Tibial artery (tissue), 4 donors: ENCODE measurements at regions not wholly inside any gene's neighbourhood (a gene's known extent, or its start where the extent isn't known, plus 50 kb on each side); places are given as distances from the start of the nearest gene placed in this dataset.

ENCODE experiments used
- DNase-seq, 2 donors: peaks; one replicate each; pipeline ENCODE4 v3.0.0-alpha.2; 2019
- H3K27ac ChIP-seq, 2 donors: fragments of 200-600 bp; sonication (generic) in 1 of 2; 1 replicate in 1 of 2; 2 replicates in 1 of 2; pipeline ENCODE4 v1.5.1; 2018 to 2019; ENCODE audit warnings: mild to moderate bottlenecking in 1 of 2
- H3K27me3 ChIP-seq, 2 donors: fragments of 200-600 bp; sonication (generic) in 1 of 2; one replicate each; pipeline versions ENCODE4 v1.5.1 to v1.6.0; 2016 to 2019
- H3K36me3 ChIP-seq, 3 donors: fragments of 200-600 bp; sonication (generic) in 2 of 3; one replicate each; pipeline ENCODE4 v1.5.1; 2016 to 2019; ENCODE audit warnings: mild to moderate bottlenecking in 2 of 3
- H3K4me1 ChIP-seq, 4 donors: fragments of 200-600 bp; sonication (generic) in 2 of 4; 1 replicate in 3 of 4; 2 replicates in 1 of 4; pipeline ENCODE4 v1.5.1; 2016 to 2019
- H3K4me3 ChIP-seq, 2 donors: fragments of 200-600 bp; sonication (generic) in 1 of 2; 1 replicate in 1 of 2; 2 replicates in 1 of 2; pipeline ENCODE4 v1.5.1; 2018 to 2019; ENCODE audit warnings: mild to moderate bottlenecking in 2 of 2
- H3K9me3 ChIP-seq, 3 donors: fragments of 200-600 bp; sonication (generic) in 1 of 3; one replicate each; pipeline ENCODE4 v1.5.1; 2016 to 2019
- intact Hi-C: fragments of 100-400 bp; cut with DNase I; formaldehyde crosslinking; loops from one replicate; pipeline ENCODE4 v1.15.0; 2023; ENCODE audit warnings: low total_unique reads
- TF ChIP-seq, protein P1 (sequence below), 2 experiments: fragments of 200-600 bp in 1 of 2; fragments of 450-650 bp in 1 of 2; IDR thresholded peaks; one replicate each; pipeline ENCODE4 v1.5.1; 2017 to 2019; ENCODE audit warnings: antibody characterized with exemption in 2 of 2, mild to moderate bottlenecking in 1 of 2, moderate library complexity in 1 of 2

DNA sequence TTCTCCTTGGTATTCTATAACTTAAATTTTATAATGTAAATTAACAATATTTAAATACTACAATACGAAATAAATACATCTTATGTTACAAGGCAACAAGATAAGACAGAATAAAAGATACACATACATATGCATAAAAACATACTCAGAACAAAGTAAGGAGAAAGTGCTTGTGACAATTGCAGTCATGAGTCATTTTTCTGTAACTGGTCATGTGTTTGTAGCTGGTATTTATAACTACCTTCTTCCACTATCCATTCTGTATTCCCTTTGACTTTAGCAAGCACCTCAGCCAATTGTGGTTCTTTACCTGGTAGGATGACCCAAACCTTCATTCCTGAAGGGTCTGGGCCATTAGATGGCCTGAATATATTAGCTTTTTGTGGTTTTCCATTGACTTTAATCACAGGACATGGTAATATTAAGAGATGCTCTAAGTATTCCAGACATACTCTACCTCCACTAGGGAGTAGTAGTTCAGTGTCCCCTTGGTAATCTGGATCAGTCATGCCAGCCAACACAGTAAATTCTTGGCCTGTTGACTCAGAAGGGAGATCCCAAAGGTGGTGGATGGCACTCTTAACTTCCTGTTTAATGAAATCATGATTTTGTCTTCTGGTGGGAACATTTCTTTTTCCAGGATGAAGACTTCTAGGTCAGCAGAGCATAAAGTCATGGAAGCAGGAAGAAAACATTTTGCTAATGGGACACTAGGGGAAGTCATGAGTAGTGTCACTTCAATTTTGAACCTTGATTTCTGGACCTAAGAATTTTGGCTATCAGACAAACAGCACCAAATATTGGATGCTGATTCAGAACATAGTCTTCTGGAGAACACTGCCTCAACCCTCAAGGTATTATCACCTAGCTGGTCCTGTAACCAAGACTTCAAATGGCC lies 733.7 kb upstream of the IGFBP3 start:
- Histone ChIP-seq H3K27ac (no peak overlapping the region), H3K27me3 (no peaks in the 10 kb centered on the region), H3K4me1 (no peaks in the 10 kb centered on the region), H3K9me3 (no peaks in the 10 kb centered on the region), H3K4me3 (no peak overlapping the region), H3K36me3 (no peaks in the 10 kb centered on the region)
- TF ChIP-seq, protein P1, sequence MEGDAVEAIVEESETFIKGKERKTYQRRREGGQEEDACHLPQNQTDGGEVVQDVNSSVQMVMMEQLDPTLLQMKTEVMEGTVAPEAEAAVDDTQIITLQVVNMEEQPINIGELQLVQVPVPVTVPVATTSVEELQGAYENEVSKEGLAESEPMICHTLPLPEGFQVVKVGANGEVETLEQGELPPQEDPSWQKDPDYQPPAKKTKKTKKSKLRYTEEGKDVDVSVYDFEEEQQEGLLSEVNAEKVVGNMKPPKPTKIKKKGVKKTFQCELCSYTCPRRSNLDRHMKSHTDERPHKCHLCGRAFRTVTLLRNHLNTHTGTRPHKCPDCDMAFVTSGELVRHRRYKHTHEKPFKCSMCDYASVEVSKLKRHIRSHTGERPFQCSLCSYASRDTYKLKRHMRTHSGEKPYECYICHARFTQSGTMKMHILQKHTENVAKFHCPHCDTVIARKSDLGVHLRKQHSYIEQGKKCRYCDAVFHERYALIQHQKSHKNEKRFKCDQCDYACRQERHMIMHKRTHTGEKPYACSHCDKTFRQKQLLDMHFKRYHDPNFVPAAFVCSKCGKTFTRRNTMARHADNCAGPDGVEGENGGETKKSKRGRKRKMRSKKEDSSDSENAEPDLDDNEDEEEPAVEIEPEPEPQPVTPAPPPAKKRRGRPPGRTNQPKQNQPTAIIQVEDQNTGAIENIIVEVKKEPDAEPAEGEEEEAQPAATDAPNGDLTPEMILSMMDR (IDR thresholded peaks at IDR 0.05) = no peak
- intact Hi-C loops = no loop called here
- DNase-seq = no peak

DNA sequence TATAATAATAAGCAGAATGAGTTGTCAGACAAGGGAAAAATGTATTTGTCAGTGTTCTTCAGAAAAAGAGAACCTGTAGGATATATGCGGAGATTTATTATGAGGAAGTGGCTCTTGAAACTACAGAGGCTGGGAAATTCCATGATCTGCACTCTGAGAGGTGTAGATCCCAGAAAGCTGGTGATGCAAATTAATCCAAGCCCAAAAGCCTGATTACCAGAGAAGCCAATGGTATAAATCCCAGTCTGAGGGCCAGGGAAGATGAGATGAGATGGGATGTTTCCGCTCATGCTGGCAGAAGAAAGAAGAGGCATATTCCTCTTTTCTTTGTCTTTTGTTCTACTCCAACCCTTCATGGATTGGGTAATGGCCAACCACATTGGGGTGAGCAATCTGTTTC lies 732.8 kb upstream of the IGFBP3 start:
- no peak for DNase-seq
- H3K4me1 ChIP-seq = no peaks in the 10 kb centered on the region
- no peak overlapping the region for H3K4me3 ChIP-seq
- TF ChIP-seq, protein P1 (IDR thresholded peaks at IDR 0.05) = no peak
- H3K36me3 ChIP-seq = no peaks in the 10 kb centered on the region
- no peaks in the 10 kb centered on the region for H3K27me3 ChIP-seq
- H3K27ac ChIP-seq = no peak overlapping the region
- intact Hi-C loops = no loop called here
- H3K9me3 ChIP-seq = no peaks in the 10 kb centered on the region

DNA sequence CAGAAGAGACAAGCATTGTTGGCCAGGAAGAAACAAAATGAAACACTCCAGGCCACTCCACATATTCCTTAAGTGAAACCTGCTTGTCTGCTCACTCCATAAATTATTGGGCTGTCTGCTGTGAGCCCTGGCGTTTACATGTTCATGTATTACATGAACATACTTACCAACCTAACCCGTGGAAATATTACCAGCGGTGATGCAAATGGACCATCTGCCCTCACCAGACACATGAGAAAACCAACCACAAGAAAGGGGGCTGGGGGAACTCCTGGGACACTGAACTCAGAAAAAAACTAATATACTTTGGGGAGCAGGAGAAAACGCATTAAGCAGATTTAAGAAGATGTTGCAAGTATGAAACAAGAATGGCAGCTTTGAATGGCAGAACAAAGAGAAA lies 731.2 kb upstream of the IGFBP3 start:
- no peak overlapping the region for H3K4me3 ChIP-seq
- intact Hi-C loops = no loop called here
- DNase-seq = no peak
- no peaks in the 10 kb centered on the region for H3K9me3 ChIP-seq
- no peaks in the 10 kb centered on the region for H3K4me1 ChIP-seq
- H3K36me3 ChIP-seq = no peaks in the 10 kb centered on the region
- H3K27ac ChIP-seq = no peak overlapping the region
- H3K27me3 ChIP-seq = no peaks in the 10 kb centered on the region
- TF ChIP-seq, protein P1 (IDR thresholded peaks at IDR 0.05) = no peak

DNA sequence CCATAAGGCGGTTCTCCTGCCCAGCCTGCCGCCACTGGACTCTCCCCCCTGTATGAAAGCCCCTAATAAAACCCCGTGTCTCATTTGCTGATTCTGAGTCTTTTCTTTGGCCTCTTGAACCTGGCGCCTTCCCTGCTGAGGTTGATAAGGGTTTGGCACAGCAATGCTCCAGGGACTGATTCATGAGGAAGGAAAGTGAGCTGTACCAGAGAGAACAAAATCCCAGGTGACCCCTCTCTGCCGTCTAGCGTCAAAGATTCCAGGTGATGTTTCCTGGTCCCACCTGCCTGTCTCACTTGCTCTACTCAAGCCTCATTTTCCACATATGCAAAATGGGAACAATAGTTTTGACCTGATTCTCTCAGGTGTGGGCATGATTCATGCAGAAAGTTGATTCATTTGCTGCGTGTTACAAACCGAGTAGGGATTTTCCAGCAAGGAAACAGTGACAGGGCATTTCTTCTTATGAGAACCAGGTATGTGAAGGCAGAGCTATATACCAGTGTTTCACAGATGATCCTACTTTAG lies 730.6 kb upstream of the IGFBP3 start:
- H3K27me3 ChIP-seq = no peaks in the 10 kb centered on the region
- H3K4me3 ChIP-seq = no peak overlapping the region
- no peaks in the 10 kb centered on the region for H3K36me3 ChIP-seq
- intact Hi-C loops = no loop called here
- TF ChIP-seq, protein P1 (IDR thresholded peaks at IDR 0.05) = no peak
- H3K4me1 ChIP-seq = no peaks in the 10 kb centered on the region
- H3K9me3 ChIP-seq = no peaks in the 10 kb centered on the region
- no peak for DNase-seq
- H3K27ac ChIP-seq = no peak overlapping the region

DNA sequence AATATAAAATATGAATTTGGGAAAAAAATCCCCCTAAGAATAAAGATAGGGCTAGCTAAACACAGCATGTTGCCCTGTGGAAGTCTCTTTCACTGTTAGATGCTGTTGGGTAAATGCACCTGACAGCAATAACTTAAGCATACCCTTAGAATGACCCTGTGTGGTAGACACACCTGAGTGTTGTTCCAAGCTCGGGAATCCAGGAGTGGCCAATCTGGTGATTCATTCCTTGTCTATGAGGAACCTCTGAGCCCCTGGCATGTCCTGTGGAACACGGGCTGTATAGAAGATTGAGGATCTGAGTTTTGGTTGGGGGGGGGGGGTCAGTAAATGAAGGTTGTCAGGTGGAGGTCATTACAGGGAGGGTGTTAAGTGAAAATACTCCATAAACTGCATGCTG lies 730.0 kb upstream of the IGFBP3 start:
- Histone ChIP-seq H3K27me3 (no peaks in the 10 kb centered on the region), H3K36me3 (no peaks in the 10 kb centered on the region), H3K4me1 (no peaks in the 10 kb centered on the region), H3K27ac (no peak overlapping the region), H3K9me3 (no peaks in the 10 kb centered on the region), H3K4me3 (no peak overlapping the region)
- intact Hi-C loops = no loop called here
- TF ChIP-seq, protein P1 (IDR thresholded peaks at IDR 0.05) = no peak
- no peak for DNase-seq
